ENCODE measurements at regions not wholly inside any gene's neighbourhood (a gene's known extent, or its start where the extent isn't known, plus 50 kb on each side); places are given as distances from the start of the nearest gene placed in this dataset.

DNA sequence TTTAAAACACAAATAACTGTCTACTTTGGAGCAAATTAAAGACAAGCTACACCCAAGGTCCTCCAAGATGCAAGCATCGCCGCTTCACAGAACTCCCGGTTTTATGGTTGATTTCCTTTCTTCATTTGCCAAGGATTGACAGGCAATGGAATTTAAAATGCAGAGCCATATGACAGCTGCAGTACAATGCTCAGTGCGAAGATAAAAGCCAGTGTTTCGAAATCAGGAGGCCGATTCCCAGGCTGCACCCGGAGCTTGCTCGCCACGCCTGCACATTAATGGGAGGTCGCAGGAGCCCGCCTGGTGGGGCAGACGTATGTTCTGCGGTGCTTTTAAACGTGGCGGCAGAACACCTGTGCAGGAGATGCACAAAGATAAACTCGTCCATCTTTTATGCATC is 727.6 kb upstream of the SOX11 start:
- no peak for TF ChIP-seq CTCF (conservative IDR thresholded peaks at IDR 0.05; ENCODE audit: control insufficient read depth, insufficient read depth, low read depth, low read length)
- H3K4me3 ChIP-seq (ENCODE audit: control insufficient read depth, low read depth, low read length): no peak overlapping the region
- DNase-seq (ENCODE audit: low read depth): no peak

DNA sequence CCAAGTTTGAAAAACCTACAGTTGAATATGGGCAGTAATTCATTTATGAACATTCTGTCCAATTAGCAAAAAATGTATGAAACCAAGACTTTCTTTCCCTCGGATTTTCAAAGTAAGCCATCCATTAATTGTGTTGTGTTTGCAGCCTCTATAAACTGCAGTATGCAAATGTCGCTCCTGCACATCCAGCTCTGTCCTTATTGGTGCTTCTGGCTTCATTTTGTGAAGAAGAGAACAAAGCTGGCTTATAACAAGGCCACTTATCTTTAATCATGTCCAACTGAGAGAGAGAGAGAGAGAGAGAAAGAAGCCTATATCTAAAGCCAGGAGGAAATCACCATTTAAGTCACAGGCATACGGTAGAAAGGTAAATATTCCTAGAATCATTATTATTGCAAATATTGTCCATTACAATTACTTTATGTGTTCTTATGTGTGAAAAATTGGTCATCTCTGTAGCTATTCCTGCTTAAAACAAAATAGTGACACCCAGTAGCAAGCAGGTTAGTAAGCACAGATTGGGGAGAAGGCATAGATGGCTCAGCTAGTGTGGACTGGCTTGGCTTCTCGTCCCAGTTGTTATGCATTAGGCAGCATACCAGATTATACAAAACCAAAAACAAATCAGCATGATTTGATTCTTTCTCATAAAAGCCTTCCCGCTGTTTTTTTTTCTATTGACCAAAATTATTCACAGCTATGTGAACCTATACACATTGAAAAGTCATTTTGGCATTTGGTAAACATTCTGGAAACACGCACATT is 726.4 kb upstream of the SOX11 start:
- no peak for TF ChIP-seq CTCF (conservative IDR thresholded peaks at IDR 0.05; ENCODE audit: control insufficient read depth, insufficient read depth, low read depth, low read length)
- no peak overlapping the region for H3K4me3 ChIP-seq (ENCODE audit: control insufficient read depth, low read depth, low read length)
- DNase-seq (ENCODE audit: low read depth): no peak

DNA sequence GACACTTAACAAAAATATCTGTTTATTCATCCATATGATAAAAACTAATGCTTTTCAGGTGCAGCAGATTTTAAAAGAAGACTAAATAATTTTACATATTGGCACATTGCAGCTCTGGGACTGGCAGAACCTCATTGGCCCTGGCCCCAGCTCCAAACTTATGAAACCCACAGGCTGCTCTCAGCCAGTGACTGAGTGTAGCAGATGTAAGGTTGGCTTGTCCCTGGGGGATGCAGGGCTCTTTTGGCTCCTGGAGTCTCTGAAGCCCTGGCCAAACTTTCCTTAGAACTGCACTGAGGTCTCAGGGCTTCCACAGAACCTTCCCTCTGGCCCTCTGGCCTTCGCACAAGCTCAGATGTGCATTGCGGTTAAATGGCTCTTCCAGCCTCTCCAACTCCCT is 725.0 kb upstream of the SOX11 start:
- no peak overlapping the region for H3K4me3 ChIP-seq (ENCODE audit: control insufficient read depth, low read depth, low read length)
- no peak for DNase-seq (ENCODE audit: low read depth)
- TF ChIP-seq CTCF (conservative IDR thresholded peaks at IDR 0.05; ENCODE audit: control insufficient read depth, insufficient read depth, low read depth, low read length): no peak

DNA sequence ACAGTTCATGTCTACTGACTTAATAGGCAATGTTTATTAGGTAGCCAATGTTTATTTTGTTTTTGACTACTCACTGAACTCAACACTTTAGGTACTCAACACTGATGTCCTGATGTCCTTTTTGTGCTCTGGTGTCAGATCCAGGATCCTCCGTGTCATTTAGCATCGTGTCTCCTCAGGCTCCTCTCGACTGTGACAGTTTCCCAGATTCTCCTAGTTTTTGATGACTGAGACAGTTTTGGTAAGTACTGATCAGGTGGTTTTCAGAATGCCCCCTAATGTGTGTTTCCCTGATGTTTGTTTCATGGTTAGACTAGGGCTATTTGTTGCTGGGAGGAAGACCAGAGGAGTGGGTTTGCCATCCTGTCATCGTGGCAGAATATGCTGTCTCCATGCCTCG is 719.7 kb upstream of the SOX11 start:
- no peak overlapping the region for H3K4me3 ChIP-seq (ENCODE audit: control insufficient read depth, low read depth, low read length)
- DNase-seq (ENCODE audit: low read depth): no peak
- no peak for TF ChIP-seq CTCF (conservative IDR thresholded peaks at IDR 0.05; ENCODE audit: control insufficient read depth, insufficient read depth, low read depth, low read length)

DNA sequence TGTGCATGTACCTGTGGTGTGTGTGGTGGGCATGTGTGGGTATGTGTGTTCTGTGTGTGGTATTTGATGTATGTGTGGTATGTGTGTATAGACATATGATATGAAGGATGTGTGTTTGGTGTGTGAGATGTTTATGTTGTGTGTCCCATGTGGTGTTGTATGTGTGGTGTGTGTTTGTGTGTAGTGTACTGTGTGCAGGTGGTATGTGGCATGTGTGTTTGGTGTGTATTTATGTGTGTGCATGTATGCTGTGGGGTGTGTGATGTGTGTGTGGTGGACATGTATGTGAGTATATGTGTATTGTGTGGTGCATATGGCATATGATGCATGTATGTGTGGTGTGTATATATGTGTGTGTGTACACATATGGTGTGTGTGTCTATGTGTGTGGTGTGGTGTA is 718.8 kb upstream of the SOX11 start:
- no peak overlapping the region for H3K4me3 ChIP-seq (ENCODE audit: control insufficient read depth, low read depth, low read length)
- no peak for TF ChIP-seq CTCF (conservative IDR thresholded peaks at IDR 0.05; ENCODE audit: control insufficient read depth, insufficient read depth, low read depth, low read length)
- DNase-seq (ENCODE audit: low read depth): no peak

GRCh38 chr2:4973973-4974372 is 718.2 kb upstream of the SOX11 start:
- no peak for TF ChIP-seq CTCF (conservative IDR thresholded peaks at IDR 0.05; ENCODE audit: control insufficient read depth, insufficient read depth, low read depth, low read length)
- H3K4me3 ChIP-seq (ENCODE audit: control insufficient read depth, low read depth, low read length): no peak overlapping the region
- no peak for DNase-seq (ENCODE audit: low read depth)

DNA sequence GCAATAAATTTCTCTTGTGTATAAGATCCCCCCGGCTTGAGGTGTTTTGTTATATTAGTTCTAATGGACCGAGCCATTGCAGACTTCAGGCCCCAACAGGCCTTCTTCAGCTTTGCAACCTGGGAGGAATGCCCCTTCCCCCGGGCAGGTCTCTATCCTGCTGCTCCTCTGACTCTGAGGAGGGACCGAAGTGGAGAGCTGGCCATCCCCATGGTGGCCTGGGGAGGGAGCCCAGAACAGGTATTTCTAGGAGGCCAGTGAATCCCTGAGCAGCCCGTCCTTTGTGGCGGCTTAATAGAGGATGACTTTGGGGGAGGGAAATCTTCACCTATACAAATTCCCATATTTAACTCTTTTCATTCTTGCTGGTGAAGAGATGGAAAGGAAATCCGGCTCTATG is 715.8 kb upstream of the SOX11 start:
- no peak for DNase-seq (ENCODE audit: low read depth)
- TF ChIP-seq CTCF (conservative IDR thresholded peaks at IDR 0.05; ENCODE audit: control insufficient read depth, insufficient read depth, low read depth, low read length): no peak
- H3K4me3 ChIP-seq (ENCODE audit: control insufficient read depth, low read depth, low read length): no peak overlapping the region
